ENCODE measurements at regions not wholly inside any gene's neighbourhood (a gene's known extent, or its start where the extent isn't known, plus 50 kb on each side); places are given as distances from the start of the nearest gene placed in this dataset.
"Not testable (repeated sequence)": the region's sequence is repeated elsewhere in the genome, so short reads cannot be mapped to it uniquely, and the experiment has no call there.

- H3K27me3 Mint-ChIP-seq, result no peaks in the 10 kb centered on the region
- H3K36me3 Mint-ChIP-seq (ENCODE audit: low read depth), result no peaks in the 10 kb centered on the region
- intact Hi-C loops (cut with micrococcal nuclease), result no loop called here
- no peak overlapping the region for H3K4me3 Mint-ChIP-seq
- DNase-seq, result no peak
- H3K4me1 Mint-ChIP-seq, result no peaks in the 10 kb centered on the region
- no peak for ATAC-seq (ENCODE audit: low read depth)
- no peak for TF ChIP-seq CTCF (IDR thresholded peaks at IDR 0.05)
- H3K9me3 Mint-ChIP-seq, result peaks cover 6% of the 10 kb centered on the region
- H3K27ac Mint-ChIP-seq, result no peak overlapping the region
- ChIA-PET POLR2A (no interaction called here), CTCF (no interaction called here)
These were observed 116.5 kb upstream of the NETO1 start for GRCh38 chr18:72984290-72984689.

GRCh38 chr18:72973841-72974240, 106.1 kb upstream of the NETO1 start:
- no peaks in the 10 kb centered on the region for H3K27me3 Mint-ChIP-seq

GRCh38 chr18:72965616-72966015, 97.8 kb upstream of the NETO1 start:
- Mint-ChIP-seq H3K36me3 (ENCODE audit: low read depth) (no peaks in the 10 kb centered on the region), H3K4me1 (no peaks in the 10 kb centered on the region), H3K9me3 (no peaks in the 10 kb centered on the region), H3K27ac (no peak overlapping the region), H3K27me3 (no peaks in the 10 kb centered on the region), H3K4me3 (no peak overlapping the region)
- intact Hi-C loops (cut with micrococcal nuclease), result no loop called here
- DNase-seq, result no peak
- no peak for TF ChIP-seq CTCF (IDR thresholded peaks at IDR 0.05)
- ChIA-PET POLR2A (no interaction called here), CTCF (no interaction called here)
- no peak for ATAC-seq (ENCODE audit: low read depth)

More at GRCh38 chr18:72973841-72974240, 106.1 kb upstream of the NETO1 start:
- intact Hi-C loops (cut with micrococcal nuclease), result no loop called here
- H3K27ac Mint-ChIP-seq, result no peak overlapping the region
- ATAC-seq (ENCODE audit: low read depth) (no peak), DNase-seq (no peak)
- TF ChIP-seq CTCF (IDR thresholded peaks at IDR 0.05), result no peak
- ChIA-PET CTCF (no interaction called here), POLR2A (no interaction called here)
- no peaks in the 10 kb centered on the region for H3K36me3 Mint-ChIP-seq (ENCODE audit: low read depth)
- H3K4me3 Mint-ChIP-seq, result no peak overlapping the region
- peaks cover 4% of the 10 kb centered on the region for H3K9me3 Mint-ChIP-seq
- no peaks in the 10 kb centered on the region for H3K4me1 Mint-ChIP-seq

- intact Hi-C loops (cut with micrococcal nuclease); H3K27ac Mint-ChIP-seq; H3K4me1 Mint-ChIP-seq; POLR2A ChIA-PET; H3K4me3 Mint-ChIP-seq; CTCF ChIA-PET; ATAC-seq (ENCODE audit: low read depth); H3K36me3 Mint-ChIP-seq (ENCODE audit: low read depth); DNase-seq; H3K27me3 Mint-ChIP-seq: not testable (repeated sequence)
- peaks cover 24% of the 10 kb centered on the region for H3K9me3 Mint-ChIP-seq
These were observed 90.4 kb upstream of the NETO1 start for GRCh38 chr18:72958195-72958594.

- ATAC-seq (ENCODE audit: low read depth) (no peak), DNase-seq (no peak)
- ChIA-PET POLR2A (no interaction called here), CTCF (no interaction called here)
- no peak overlapping the region for H3K4me3 Mint-ChIP-seq
- H3K36me3 Mint-ChIP-seq (ENCODE audit: low read depth), result no peaks in the 10 kb centered on the region
- no peaks in the 10 kb centered on the region for H3K4me1 Mint-ChIP-seq
- TF ChIP-seq CTCF (IDR thresholded peaks at IDR 0.05), result no peak
- H3K9me3 Mint-ChIP-seq, result no peaks in the 10 kb centered on the region
- no peak overlapping the region for H3K27ac Mint-ChIP-seq
- intact Hi-C loops (cut with micrococcal nuclease), result no loop called here
- no peaks in the 10 kb centered on the region for H3K27me3 Mint-ChIP-seq
These were observed 80.7 kb upstream of the NETO1 start for GRCh38 chr18:72948439-72948838.

- Mint-ChIP-seq H3K9me3 (no peaks in the 10 kb centered on the region), H3K4me3 (no peak overlapping the region), H3K27ac (no peak overlapping the region), H3K36me3 (ENCODE audit: low read depth) (no peaks in the 10 kb centered on the region), H3K4me1 (no peaks in the 10 kb centered on the region), H3K27me3 (no peaks in the 10 kb centered on the region)
- ChIA-PET POLR2A (no interaction called here), CTCF (no interaction called here)
- no peak for TF ChIP-seq CTCF (IDR thresholded peaks at IDR 0.05)
- ATAC-seq (ENCODE audit: low read depth), result no peak
- intact Hi-C loops (cut with micrococcal nuclease), result no loop called here
- DNase-seq, result no peak
These were observed 75.0 kb upstream of the NETO1 start for GRCh38 chr18:72942766-72943165.
